ENCODE measurements at regions not wholly inside any gene's neighbourhood (a gene's known extent, or its start where the extent isn't known, plus 50 kb on each side); places are given as distances from the start of the nearest gene placed in this dataset.

DNA sequence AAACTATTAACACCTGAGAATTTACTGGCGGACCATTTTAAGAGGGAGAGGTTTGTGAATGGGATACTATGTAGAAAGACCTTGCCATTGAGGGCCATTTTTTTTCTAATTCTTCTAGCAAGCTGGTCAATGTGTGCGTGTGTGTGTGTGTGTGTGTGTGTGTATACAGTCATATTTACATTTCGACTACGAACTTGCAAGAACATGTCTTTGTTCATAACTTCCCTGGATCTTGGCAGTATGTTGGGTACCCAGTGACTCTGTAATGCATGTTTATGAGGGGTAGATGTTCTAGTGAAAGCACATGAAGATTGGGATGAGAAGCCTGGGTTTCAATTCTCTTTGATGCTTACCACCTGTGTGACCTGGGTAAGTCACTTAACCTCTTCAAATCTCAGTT is 133.6 kb downstream of the UBE2E3 start:
- Mint-ChIP-seq H3K4me3 (no peak overlapping the region), H3K27ac (no peak overlapping the region), H3K36me3 (no peaks in the 10 kb centered on the region), H3K9me3 (no peaks in the 10 kb centered on the region), H3K27me3 (no peaks in the 10 kb centered on the region), H3K4me1 (no peaks in the 10 kb centered on the region)
- no peak for DNase-seq (ENCODE audit: low spot score in 2 of 2)
- ATAC-seq (ENCODE audit: low read depth): no peak

DNA sequence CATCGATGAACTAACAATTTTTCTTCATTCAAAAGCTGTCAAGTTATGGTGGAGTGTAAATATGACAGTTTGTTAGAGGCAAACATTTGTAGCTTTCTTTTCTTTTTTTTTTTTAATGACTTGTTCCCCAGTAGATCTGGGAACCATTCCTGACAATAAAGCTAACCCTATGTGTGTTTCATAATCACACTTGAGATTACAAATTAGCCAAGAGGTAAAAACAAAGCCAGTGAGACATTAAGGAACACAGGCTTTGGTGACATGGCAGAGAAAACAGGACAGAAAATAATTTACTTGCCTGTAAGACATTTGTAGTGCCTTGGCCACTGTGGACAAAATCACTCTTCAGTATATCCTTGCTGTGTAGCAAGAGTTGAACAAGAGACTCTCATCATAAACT is 135.9 kb downstream of the UBE2E3 start:
- Mint-ChIP-seq H3K4me3 (no peak overlapping the region), H3K36me3 (no peaks in the 10 kb centered on the region), H3K27me3 (no peaks in the 10 kb centered on the region), H3K27ac (no peak overlapping the region), H3K9me3 (no peaks in the 10 kb centered on the region), H3K4me1 (no peaks in the 10 kb centered on the region)
- ATAC-seq (ENCODE audit: low read depth) (no peak), DNase-seq (ENCODE audit: low spot score in 2 of 2) (no peak)

DNA sequence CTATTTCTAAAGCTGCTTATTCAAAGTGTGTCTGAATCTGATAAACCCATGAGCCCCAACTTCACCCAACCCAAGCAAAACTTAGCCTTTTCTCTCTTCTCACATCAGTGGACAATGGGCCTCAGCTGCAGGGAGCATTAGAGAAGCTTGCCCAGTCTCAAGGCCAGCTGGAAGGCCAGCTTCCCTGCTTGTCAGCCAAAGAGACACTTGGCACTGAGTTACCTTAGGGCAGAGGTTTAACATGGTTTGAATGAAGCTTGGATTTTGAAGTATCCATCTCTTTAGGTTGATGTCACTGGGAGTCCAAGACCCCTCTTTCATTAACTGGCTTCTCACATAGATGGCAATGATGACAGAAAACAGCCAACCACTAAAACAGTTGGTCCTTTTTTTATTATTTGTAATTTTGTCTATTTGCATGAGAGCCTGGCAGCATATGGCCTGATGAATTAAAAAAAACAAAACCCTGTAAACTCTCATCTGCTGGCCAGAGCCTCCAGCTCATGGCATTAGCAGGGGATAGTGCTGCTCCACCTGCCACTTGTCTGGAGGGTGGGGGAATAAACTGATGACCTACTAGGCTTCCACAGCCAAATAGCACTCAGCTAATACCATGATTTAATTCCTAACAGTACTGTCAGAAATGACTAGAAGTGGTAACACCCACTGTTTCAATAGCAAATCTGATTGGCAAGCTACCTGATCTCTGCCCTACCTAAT is 137.0 kb downstream of the UBE2E3 start:
- Mint-ChIP-seq H3K4me1 (no peaks in the 10 kb centered on the region), H3K27me3 (no peaks in the 10 kb centered on the region), H3K36me3 (no peaks in the 10 kb centered on the region), H3K4me3 (no peak overlapping the region), H3K9me3 (no peaks in the 10 kb centered on the region), H3K27ac (peak overlapping the region; percentile 18)
- ATAC-seq (ENCODE audit: low read depth): no peak
- no peak for DNase-seq (ENCODE audit: low spot score in 2 of 2)

DNA sequence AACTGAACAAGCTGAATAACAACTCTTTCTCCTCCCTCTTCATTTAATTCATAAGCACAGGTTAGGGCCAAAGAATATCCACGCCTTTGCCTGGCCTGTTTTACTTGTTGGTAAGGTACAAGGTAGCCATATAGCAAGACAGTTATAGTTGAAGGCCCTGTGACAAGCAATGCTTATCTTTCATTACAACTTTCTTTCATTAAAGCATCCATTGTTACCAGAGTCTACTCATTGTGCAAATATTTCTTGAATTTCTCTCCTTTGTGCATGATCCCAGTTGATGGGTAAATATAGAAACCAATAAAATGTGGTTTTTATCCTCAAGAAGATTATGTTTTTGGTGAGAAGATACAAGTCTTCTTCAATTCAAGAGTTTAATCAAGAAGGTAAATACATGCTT is 140.2 kb downstream of the UBE2E3 start:
- no peak overlapping the region for H3K4me3 Mint-ChIP-seq
- no peaks in the 10 kb centered on the region for H3K27me3 Mint-ChIP-seq
- H3K9me3 Mint-ChIP-seq: no peaks in the 10 kb centered on the region
- H3K27ac Mint-ChIP-seq: no peak overlapping the region
- DNase-seq (ENCODE audit: low spot score in 2 of 2) (no peak), ATAC-seq (ENCODE audit: low read depth) (no peak)
- no peaks in the 10 kb centered on the region for H3K36me3 Mint-ChIP-seq
- peaks cover 6% of the 10 kb centered on the region for H3K4me1 Mint-ChIP-seq

DNA sequence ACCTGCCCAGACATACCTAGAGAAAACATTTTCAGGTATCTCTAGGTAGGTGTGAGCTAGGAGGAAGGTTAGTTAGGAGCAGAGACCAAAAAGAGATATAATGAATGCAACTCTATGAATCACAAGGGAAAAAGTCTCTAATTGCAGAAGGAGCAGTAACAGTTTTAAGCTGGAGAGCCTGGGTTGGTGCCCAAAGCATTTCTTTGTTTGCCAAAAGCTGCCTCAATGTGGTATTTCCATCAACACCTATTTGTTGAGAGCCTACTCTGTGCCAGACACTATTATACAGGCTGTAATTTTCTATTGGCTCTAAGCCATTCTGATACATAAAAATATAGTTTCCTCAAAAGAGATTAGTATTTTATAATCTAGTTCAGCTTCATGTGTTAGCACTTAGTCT is 141.6 kb downstream of the UBE2E3 start:
- H3K9me3 Mint-ChIP-seq: no peaks in the 10 kb centered on the region
- H3K27ac Mint-ChIP-seq: no peak overlapping the region
- H3K27me3 Mint-ChIP-seq: no peaks in the 10 kb centered on the region
- no peak overlapping the region for H3K4me3 Mint-ChIP-seq
- peaks cover 6% of the 10 kb centered on the region for H3K4me1 Mint-ChIP-seq
- ATAC-seq (ENCODE audit: low read depth): no peak
- no peaks in the 10 kb centered on the region for H3K36me3 Mint-ChIP-seq
- no peak for DNase-seq (ENCODE audit: low spot score in 2 of 2)

DNA sequence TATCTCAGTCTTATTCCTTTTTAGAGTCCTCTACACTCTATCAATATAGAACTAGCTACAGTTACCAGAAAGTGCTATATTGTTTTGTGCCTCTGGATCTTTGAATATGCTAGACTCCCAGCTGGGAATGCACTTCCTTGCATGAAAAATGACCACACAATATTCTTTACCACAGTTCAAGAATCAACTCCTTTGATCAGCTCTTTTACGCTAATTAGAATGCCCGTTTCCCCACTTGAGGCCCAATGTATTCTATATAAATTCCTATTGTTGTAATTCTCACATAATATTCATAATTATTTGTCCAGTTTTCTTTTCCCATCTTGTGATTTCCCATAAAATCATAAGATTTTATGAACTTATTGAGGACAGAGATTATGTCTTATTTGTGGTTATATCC is 142.2 kb downstream of the UBE2E3 start:
- no peak overlapping the region for H3K27ac Mint-ChIP-seq
- no peaks in the 10 kb centered on the region for H3K36me3 Mint-ChIP-seq
- no peaks in the 10 kb centered on the region for H3K9me3 Mint-ChIP-seq
- peaks cover 6% of the 10 kb centered on the region for H3K4me1 Mint-ChIP-seq
- ATAC-seq (ENCODE audit: low read depth) (no peak), DNase-seq (ENCODE audit: low spot score in 2 of 2) (no peak)
- H3K4me3 Mint-ChIP-seq: no peak overlapping the region
- no peaks in the 10 kb centered on the region for H3K27me3 Mint-ChIP-seq

DNA sequence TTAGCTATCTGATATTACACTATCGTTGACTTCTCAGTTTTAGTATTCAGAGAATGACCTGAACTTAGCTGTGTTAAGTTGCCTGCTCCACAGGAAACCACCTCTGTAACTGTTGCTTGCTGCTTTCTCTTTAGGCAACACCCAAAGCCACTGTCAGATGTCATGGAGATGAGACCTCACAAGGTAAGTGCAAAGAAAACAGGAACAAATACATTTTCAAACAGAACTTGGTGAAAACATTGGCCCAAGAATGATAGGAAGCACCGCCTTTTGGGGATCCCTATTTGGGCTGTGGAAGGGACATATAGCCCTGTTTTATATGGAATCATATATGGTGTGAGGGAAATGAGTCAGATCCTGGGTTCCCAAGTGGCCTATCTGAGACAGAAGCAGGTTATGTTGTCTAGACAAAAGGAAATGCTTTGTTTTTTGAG is 143.4 kb downstream of the UBE2E3 start:
- Mint-ChIP-seq H3K27ac (peak overlapping the region; percentile 89), H3K4me1 (peaks cover 6% of the 10 kb centered on the region), H3K9me3 (no peaks in the 10 kb centered on the region), H3K4me3 (no peak overlapping the region), H3K27me3 (no peaks in the 10 kb centered on the region), H3K36me3 (no peaks in the 10 kb centered on the region)
- DNase-seq (ENCODE audit: low spot score in 2 of 2) (peak in 1 of 2 donors; percentile 30), ATAC-seq (ENCODE audit: low read depth) (peak; percentile 100)

DNA sequence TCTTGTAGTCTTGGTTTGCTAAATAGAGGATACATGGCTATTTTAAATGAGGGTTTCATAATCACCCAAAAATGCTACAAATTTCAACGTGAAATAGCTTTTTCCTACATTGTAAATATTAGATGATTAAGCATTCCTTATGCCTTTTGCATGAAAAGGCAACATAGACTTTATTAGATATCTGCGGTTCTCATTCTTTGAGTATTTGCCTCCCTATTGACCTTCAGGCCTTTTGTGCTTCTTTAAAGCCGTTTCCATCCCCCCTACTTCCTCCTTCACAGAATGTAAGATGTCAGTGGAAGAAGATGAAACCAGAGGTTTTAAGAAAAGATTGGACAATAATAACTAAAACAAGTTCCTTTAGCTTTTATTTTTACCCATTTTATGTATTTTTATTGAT is 144.1 kb downstream of the UBE2E3 start:
- peak overlapping the region; percentile 89 for H3K27ac Mint-ChIP-seq
- peaks cover 6% of the 10 kb centered on the region for H3K4me1 Mint-ChIP-seq
- no peak overlapping the region for H3K4me3 Mint-ChIP-seq
- ATAC-seq (ENCODE audit: low read depth) (no peak), DNase-seq (ENCODE audit: low spot score in 2 of 2) (no peak)
- no peaks in the 10 kb centered on the region for H3K27me3 Mint-ChIP-seq
- H3K36me3 Mint-ChIP-seq: no peaks in the 10 kb centered on the region
- no peaks in the 10 kb centered on the region for H3K9me3 Mint-ChIP-seq

DNA sequence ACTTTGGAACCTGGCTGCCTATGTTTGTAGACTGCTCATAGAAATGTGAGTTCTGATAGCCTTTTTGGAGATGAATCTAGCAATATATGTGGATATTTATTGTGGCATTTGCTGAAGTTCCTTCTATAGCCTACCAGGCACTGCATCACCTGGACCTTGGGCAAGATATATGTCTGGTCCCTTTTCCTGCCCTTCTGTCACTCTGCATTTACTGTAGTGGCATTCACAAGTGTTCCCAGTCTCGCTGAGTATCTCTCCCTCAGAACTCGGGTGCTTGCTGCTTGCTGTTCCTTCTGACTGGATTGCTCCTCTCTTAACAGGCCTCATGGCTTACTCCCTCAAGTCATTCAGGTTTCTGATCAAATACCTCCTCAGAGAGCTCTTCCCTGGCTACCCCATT is 145.0 kb downstream of the UBE2E3 start:
- DNase-seq (ENCODE audit: low spot score in 2 of 2) (no peak), ATAC-seq (ENCODE audit: low read depth) (no peak)
- H3K27ac Mint-ChIP-seq: peak overlapping the region; percentile 5
- H3K27me3 Mint-ChIP-seq: no peaks in the 10 kb centered on the region
- no peak overlapping the region for H3K4me3 Mint-ChIP-seq
- no peaks in the 10 kb centered on the region for H3K36me3 Mint-ChIP-seq
- H3K9me3 Mint-ChIP-seq: no peaks in the 10 kb centered on the region
- peaks cover 6% of the 10 kb centered on the region for H3K4me1 Mint-ChIP-seq

DNA sequence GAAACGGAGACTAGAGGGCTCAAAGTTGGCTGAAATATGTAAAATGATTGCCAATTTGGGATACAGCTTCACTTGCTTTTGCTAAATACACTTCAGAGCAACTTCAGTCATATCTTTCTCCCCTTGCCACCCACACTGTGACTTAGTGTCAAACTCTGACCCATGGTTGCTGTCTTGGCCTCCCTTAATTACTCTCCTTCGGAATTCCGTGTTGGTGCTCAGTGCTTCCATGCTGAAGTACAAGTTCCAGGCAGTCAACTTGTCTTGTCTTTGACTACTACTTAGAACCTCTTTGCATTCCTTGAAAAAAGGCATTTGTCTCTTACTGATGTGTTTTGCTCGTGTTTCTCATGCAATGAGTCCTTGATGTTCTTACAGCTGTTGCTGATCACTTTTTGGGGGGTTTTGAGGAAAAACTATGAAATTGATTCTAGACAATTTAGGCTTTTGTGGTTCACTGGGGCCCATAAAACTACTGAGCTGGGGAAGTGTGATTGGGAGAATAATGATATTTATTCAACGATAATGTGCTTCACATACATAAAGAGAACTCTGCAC is 146.0 kb downstream of the UBE2E3 start:
- H3K4me3 Mint-ChIP-seq: no peak overlapping the region
- no peak for DNase-seq (ENCODE audit: low spot score in 2 of 2)
- peaks cover 6% of the 10 kb centered on the region for H3K4me1 Mint-ChIP-seq
- no peaks in the 10 kb centered on the region for H3K36me3 Mint-ChIP-seq
- H3K27me3 Mint-ChIP-seq: no peaks in the 10 kb centered on the region
- no peaks in the 10 kb centered on the region for H3K9me3 Mint-ChIP-seq
- no peak for ATAC-seq (ENCODE audit: low read depth)
- H3K27ac Mint-ChIP-seq: no peak overlapping the region

DNA sequence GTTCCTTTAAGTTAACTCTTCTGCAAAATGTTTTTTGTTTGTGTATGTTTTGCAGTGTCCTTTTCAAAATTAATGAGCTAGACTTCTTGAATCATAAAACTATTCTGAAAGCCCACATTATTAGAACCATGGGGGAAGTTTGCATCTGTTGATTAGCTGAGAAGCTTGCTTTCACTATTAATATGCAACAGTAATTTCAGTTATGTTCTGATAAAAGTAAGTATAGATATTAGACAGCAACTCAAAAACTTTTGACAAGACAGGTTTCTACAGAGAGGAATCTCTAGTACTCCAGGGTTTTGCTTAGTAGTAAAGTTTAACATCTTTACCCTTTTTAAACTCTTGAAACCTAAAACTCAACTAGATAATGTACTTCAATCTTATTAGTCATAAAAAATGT is 147.8 kb downstream of the UBE2E3 start:
- Mint-ChIP-seq H3K4me1 (peaks cover 8% of the 10 kb centered on the region), H3K4me3 (no peak overlapping the region), H3K27me3 (no peaks in the 10 kb centered on the region), H3K9me3 (no peaks in the 10 kb centered on the region), H3K36me3 (no peaks in the 10 kb centered on the region), H3K27ac (no peak overlapping the region)
- no peak for DNase-seq (ENCODE audit: low spot score in 2 of 2)
- ATAC-seq (ENCODE audit: low read depth): no peak

DNA sequence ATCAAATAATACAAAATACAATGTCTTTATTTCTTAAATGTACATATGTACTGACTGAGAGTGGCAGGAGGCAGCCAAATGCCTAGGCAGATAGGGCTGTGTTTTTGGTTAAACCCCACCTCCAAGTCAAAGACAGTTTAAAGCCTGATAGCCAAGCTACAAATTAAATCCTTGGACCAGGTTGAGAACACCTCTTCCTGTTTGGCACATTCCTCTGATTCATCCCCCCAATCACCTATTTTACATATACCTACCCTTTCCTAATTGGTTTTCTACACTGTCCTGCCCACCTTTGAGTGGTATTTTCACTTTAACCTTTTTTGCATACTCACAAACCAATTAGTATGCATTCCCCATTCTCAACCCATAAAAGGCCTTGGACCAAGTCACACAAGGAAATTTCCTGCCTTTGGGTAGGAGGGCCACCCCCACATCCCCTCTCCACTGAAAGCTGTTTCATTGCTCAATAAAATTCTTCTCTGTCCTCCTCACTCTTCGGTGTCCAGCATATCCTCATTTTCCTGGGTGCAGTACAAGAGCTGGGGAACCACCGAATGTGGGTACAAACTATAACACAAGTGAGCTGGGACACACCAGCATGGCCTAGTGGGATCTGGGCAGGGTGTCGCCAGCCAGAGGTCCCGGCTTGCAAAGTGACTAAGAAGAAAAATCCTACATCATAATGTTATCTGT is 149.1 kb downstream of the UBE2E3 start:
- Mint-ChIP-seq H3K4me3 (no peak overlapping the region), H3K4me1 (peaks cover 3% of the 10 kb centered on the region), H3K27ac (peak overlapping the region; percentile 2), H3K27me3 (no peaks in the 10 kb centered on the region), H3K9me3 (no peaks in the 10 kb centered on the region), H3K36me3 (no peaks in the 10 kb centered on the region)
- ATAC-seq (ENCODE audit: low read depth): no peak
- DNase-seq (ENCODE audit: low spot score in 2 of 2): no peak

DNA sequence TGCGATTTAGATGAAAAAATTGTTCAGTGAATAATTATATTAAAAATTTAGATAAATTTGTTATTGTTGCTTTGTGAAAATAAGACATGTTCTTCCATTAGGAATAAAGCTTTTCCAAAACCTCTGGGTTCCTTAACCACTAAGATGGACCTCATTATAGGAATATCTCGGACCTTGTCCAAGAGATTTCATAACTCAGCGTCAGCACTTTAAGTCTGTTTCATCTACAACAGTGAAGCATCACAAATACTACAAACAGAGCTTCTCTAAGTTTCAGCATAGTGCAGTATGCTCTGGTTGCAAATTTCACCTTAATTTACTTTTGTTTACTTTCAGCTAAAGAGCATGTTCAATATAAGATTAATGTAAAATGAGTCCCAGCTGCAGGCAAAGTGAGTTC is 150.3 kb downstream of the UBE2E3 start:
- H3K9me3 Mint-ChIP-seq: no peaks in the 10 kb centered on the region
- no peak overlapping the region for H3K27ac Mint-ChIP-seq
- H3K4me1 Mint-ChIP-seq: peaks cover 2% of the 10 kb centered on the region
- H3K27me3 Mint-ChIP-seq: no peaks in the 10 kb centered on the region
- no peak for ATAC-seq (ENCODE audit: low read depth)
- H3K36me3 Mint-ChIP-seq: no peaks in the 10 kb centered on the region
- no peak overlapping the region for H3K4me3 Mint-ChIP-seq
- no peak for DNase-seq (ENCODE audit: low spot score in 2 of 2)

DNA sequence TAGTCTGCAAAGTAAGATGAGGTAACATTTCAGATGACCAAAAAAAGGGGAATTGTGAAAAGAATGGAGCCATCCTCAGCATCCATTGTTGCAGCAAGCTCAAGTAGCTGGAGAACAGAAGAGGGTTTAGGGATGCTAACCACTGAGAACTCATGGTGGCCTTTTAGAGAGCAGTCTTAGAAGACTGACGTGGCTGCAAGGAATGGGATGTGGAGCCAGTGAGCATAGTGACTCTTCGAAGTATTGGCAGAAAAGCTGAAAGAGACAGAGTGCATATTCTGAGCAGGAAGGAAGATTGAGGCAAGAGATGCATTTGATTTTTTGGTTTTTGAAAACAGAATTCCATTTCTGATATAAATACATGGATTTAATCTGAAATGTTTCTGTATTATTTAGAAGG is 151.2 kb downstream of the UBE2E3 start:
- no peaks in the 10 kb centered on the region for H3K36me3 Mint-ChIP-seq
- H3K4me1 Mint-ChIP-seq: peaks cover 2% of the 10 kb centered on the region
- ATAC-seq (ENCODE audit: low read depth) (no peak), DNase-seq (ENCODE audit: low spot score in 2 of 2) (no peak)
- no peak overlapping the region for H3K27ac Mint-ChIP-seq
- H3K4me3 Mint-ChIP-seq: no peak overlapping the region
- no peaks in the 10 kb centered on the region for H3K27me3 Mint-ChIP-seq
- H3K9me3 Mint-ChIP-seq: no peaks in the 10 kb centered on the region

DNA sequence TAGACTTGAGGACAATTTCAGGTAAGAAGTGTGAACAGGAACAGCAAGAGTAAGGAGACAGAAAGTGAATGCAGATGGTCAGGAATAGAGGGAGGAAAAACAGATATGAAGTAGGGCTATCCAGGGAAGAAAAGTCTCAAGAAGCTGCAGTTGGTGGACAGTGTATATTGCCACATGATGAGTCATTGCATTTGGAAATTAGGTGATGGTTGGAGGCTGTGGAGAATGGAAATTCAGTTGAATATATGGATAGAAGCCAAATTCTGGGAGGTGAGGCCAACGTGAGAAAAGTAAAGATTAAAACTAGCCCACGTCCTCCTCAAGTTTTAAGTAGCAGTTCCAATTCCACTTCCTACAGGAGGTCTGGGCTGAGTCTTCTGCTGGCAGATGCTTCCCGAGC is 158.4 kb downstream of the UBE2E3 start:
- Mint-ChIP-seq H3K27me3 (peaks cover 5% of the 10 kb centered on the region), H3K4me1 (no peaks in the 10 kb centered on the region), H3K36me3 (no peaks in the 10 kb centered on the region), H3K9me3 (no peaks in the 10 kb centered on the region), H3K27ac (no peak overlapping the region), H3K4me3 (no peak overlapping the region)
- ATAC-seq (ENCODE audit: low read depth): no peak
- no peak for DNase-seq (ENCODE audit: low spot score in 2 of 2)

All from memory B cell (primary cell).